Spleen (tissue), 7 donors: ENCODE measurements at regions not wholly inside any gene's neighbourhood (a gene's known extent, or its start where the extent isn't known, plus 50 kb on each side); places are given as distances from the start of the nearest gene placed in this dataset.

Experiments
- CTCF ChIP-seq, 11 experiments: fragments of 200-600 bp in 7 of 11; fragments of 450-650 bp in 4 of 11; sonication (generic) in 4 of 11; IDR thresholded peaks in 8 of 11; conservative IDR thresholded peaks in 3 of 11; 1 replicate in 7 of 11; 2 replicates in 4 of 11; pipeline versions ENCODE4 v1.4.0 to v1.8.0; 2016 to 2021; ENCODE audit warnings: antibody characterized with exemption in 11 of 11, inconsistent platforms in 4 of 11, mild to moderate bottlenecking in 1 of 11
- POLR2A ChIP-seq, 3 donors: fragments of 450-650 bp; IDR thresholded peaks; one replicate each; pipeline ENCODE4 v1.5.1; 2017; ENCODE audit warnings: antibody characterized with exemption in 3 of 3, mild to moderate bottlenecking in 1 of 3
- POLR2AphosphoS5 ChIP-seq, 3 donors: sonication (generic); formaldehyde crosslinking; IDR thresholded peaks; one replicate each; pipeline ENCODE4 v1.5.1; 2017; ENCODE audit warnings: antibody characterized with exemption in 3 of 3
- donor health status: DM: no; HTN: no; CAD: no; lungs with moderate emphysema.
- donor health status: DM: no; HTN: no; CAD: no.
- donor health status: DM: no; HTN: no; CAD: no.

GRCh38 chr4:65139998-65140397 is 530.3 kb downstream of the EPHA5 start:
- TF ChIP-seq POLR2AphosphoS5 (IDR thresholded peaks at IDR 0.05) (no peak), CTCF (IDR thresholded peaks at IDR 0.05 in 8 of 11, conservative IDR thresholded peaks at IDR 0.05 in 3 of 11) (no peak), POLR2A (IDR thresholded peaks at IDR 0.05) (no peak)
